ENCODE measurements at regions not wholly inside any gene's neighbourhood (a gene's known extent, or its start where the extent isn't known, plus 50 kb on each side); places are given as distances from the start of the nearest gene placed in this dataset.

GRCh38 chr15:47304656-47305055, 412.6 kb upstream of the SEMA6D start:
- BruUV-seq (replicated peaks): no TSS peak
- ChIA-PET POLR2A (no interaction called here), CTCF (ENCODE audit: low intra/inter-chr PET ratio, low total read pairs) (no interaction called here)
- H2AFZ ChIP-seq (ENCODE audit: low read length): no peak overlapping the region
- H3K36me3 ChIP-seq (replicated peaks in 1 of 2; ENCODE audit: control insufficient read depth in 1 of 2, insufficient read depth in 2 of 2, low read length in 2 of 2): no peaks in the 10 kb centered on the region
- no peak for TF ChIP-seq ZNF33A (CRISPR knock-in tag; IDR thresholded peaks at IDR 0.05; ENCODE audit: borderline replicate concordance)
- no peak for TF ChIP-seq ZNF800 (CRISPR knock-in tag; IDR thresholded peaks at IDR 0.05)
- no peak for TF ChIP-seq GZF1 (CRISPR knock-in tag; IDR thresholded peaks at IDR 0.05)
- no peak for TF ChIP-seq ATM (IDR thresholded peaks at IDR 0.05; ENCODE audit: borderline replicate concordance)
- TF ChIP-seq BRD4 (CRISPR knock-in tag; IDR thresholded peaks at IDR 0.05): no peak
- TF ChIP-seq NONO (IDR thresholded peaks at IDR 0.05): no peak
- no peak for TF ChIP-seq NONO (CRISPR knock-in tag; conservative IDR thresholded peaks at IDR 0.05)
- no peak for TF ChIP-seq ZNF850 (CRISPR knock-in tag; conservative IDR thresholded peaks at IDR 0.05)
- TF ChIP-seq ZBTB42 (CRISPR knock-in tag; IDR thresholded peaks at IDR 0.05): no peak
- no peak for TF ChIP-seq RFXAP (CRISPR knock-in tag; IDR thresholded peaks at IDR 0.05; ENCODE audit: borderline replicate concordance)
- no peak for TF ChIP-seq ZNF543 (CRISPR knock-in tag; IDR thresholded peaks at IDR 0.05)
- no peak for TF ChIP-seq ZC3H13 (CRISPR knock-in tag; IDR thresholded peaks at IDR 0.05)
- no peak for TF ChIP-seq ZNF484 (CRISPR knock-in tag; IDR thresholded peaks at IDR 0.05; ENCODE audit: borderline replicate concordance, low read depth)
- TF ChIP-seq ZNF281 (CRISPR knock-in tag; IDR thresholded peaks at IDR 0.05; ENCODE audit: borderline replicate concordance): no peak
- no peak for TF ChIP-seq MLLT10 (CRISPR knock-in tag; IDR thresholded peaks at IDR 0.05)
- no peak for TF ChIP-seq NFYC (CRISPR knock-in tag; IDR thresholded peaks at IDR 0.05)
- no peak for TF ChIP-seq CHCHD3 (CRISPR knock-in tag; IDR thresholded peaks at IDR 0.05)
- no peaks in the 10 kb centered on the region for H3K4me1 ChIP-seq (ENCODE audit: insufficient read depth, low read length)
- H3K4me2 ChIP-seq (ENCODE audit: low read depth, low read length): no peak overlapping the region
- in situ Hi-C loops (cut with HindIII; ENCODE audit: extremely low pct_ligation_motif_present, low pct_unique_long_range_greater_than_20kb) (no loop called here), intact Hi-C loops (cut with micrococcal nuclease; ENCODE audit: unreplicated experiment) (no loop called here)
- H3K4me3 ChIP-seq (replicated peaks in 1 of 3; ENCODE audit: insufficient read depth in 1 of 3, low read depth in 2 of 3, low read length in 3 of 3): no peak overlapping the region
- no peak overlapping the region for H3K27ac ChIP-seq (ENCODE audit: extremely low read length, insufficient read depth, low read length)
- no peaks in the 10 kb centered on the region for H4K20me1 ChIP-seq (ENCODE audit: insufficient read depth, low read length)
- no peaks in the 10 kb centered on the region for H3K79me2 ChIP-seq (ENCODE audit: insufficient read depth, low read length)
- DNase-seq (ENCODE audit: low spot score) (no peak), FAIRE-seq (no peak), ATAC-seq (no peak)
- no peaks in the 10 kb centered on the region for H3K27me3 ChIP-seq (ENCODE audit: control insufficient read depth in 1 of 2, insufficient read depth in 2 of 2, low read length in 2 of 2)
- peaks cover 87% of the 10 kb centered on the region for H3K9me3 ChIP-seq (ENCODE audit: low read length)
- H3K9ac ChIP-seq (ENCODE audit: insufficient read depth, low read depth, low read length): no peak overlapping the region
